ENCODE measurements at regions not wholly inside any gene's neighbourhood (a gene's known extent, or its start where the extent isn't known, plus 50 kb on each side); places are given as distances from the start of the nearest gene placed in this dataset.
A peak's percentile ranks its signal among the peaks of the same experiment; 100 is the strongest.

DNA sequence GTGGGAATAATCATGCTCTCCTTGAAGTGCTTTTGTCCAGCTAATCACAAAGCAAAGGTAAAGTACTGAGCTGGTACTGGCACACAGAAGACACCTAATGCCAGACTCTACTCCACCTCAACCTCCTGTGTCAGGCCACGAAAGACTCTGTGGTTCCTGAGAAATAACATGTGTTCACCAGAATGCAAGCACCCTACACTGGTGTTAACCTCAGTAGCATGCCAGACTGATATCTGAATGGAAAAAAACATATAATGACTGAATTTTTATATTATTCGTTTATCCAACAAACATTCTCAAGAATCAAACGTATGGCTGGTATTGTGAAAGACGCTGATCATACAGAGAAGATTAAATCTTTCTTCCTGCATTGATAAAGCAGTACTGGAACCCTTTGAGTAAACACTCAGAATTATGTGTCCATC is 97.1 kb upstream of the IFNE start:
- no peak overlapping the region for H3K4me3 ChIP-seq (ENCODE audit: low read length)
- WGBS (ENCODE audit: insufficient coverage, low lambda C conversion rate) = 68% methylated on average over 3 of the region's 4 CpGs
- no peaks in the 10 kb centered on the region for H3K36me3 ChIP-seq (ENCODE audit: control insufficient read depth, insufficient read depth, low read length)
- no peaks in the 10 kb centered on the region for H3K27me3 ChIP-seq (ENCODE audit: control insufficient read depth, insufficient read depth, low read length)
- H3K27ac ChIP-seq (ENCODE audit: low read length) = no peak overlapping the region
- no peak for DNase-seq
- no peaks in the 10 kb centered on the region for H3K9me3 ChIP-seq (ENCODE audit: control insufficient read depth, low read depth, low read length)
- no peaks in the 10 kb centered on the region for H3K4me1 ChIP-seq (ENCODE audit: control insufficient read depth, insufficient read depth, low read length)

GRCh38 chr9:21579743-21580142 is 97.6 kb upstream of the IFNE start:
- Histone ChIP-seq H3K9me3 (ENCODE audit: control insufficient read depth, low read depth, low read length) (no peaks in the 10 kb centered on the region), H3K27me3 (ENCODE audit: control insufficient read depth, insufficient read depth, low read length) (no peaks in the 10 kb centered on the region), H3K4me1 (ENCODE audit: control insufficient read depth, insufficient read depth, low read length) (no peaks in the 10 kb centered on the region), H3K4me3 (ENCODE audit: low read length) (no peak overlapping the region), H3K36me3 (ENCODE audit: control insufficient read depth, insufficient read depth, low read length) (no peaks in the 10 kb centered on the region), H3K27ac (ENCODE audit: low read length) (no peak overlapping the region)
- DNase-seq = no peak
- WGBS (ENCODE audit: insufficient coverage, low lambda C conversion rate) = 100% methylated on average over 1 of the region's 1 CpG

GRCh38 chr9:21580636-21581378 is 98.7 kb upstream of the IFNE start:
- Histone ChIP-seq H3K4me1 (ENCODE audit: control insufficient read depth, insufficient read depth, low read length) (no peaks in the 10 kb centered on the region), H3K36me3 (ENCODE audit: control insufficient read depth, insufficient read depth, low read length) (no peaks in the 10 kb centered on the region), H3K4me3 (ENCODE audit: low read length) (no peak overlapping the region), H3K9me3 (ENCODE audit: control insufficient read depth, low read depth, low read length) (no peaks in the 10 kb centered on the region), H3K27ac (ENCODE audit: low read length) (no peak overlapping the region), H3K27me3 (ENCODE audit: control insufficient read depth, insufficient read depth, low read length) (no peaks in the 10 kb centered on the region)
- no CpG with 5 or more reads among the region's 12 CpGs for WGBS (ENCODE audit: insufficient coverage, low lambda C conversion rate)
- DNase-seq = no peak

- Histone ChIP-seq H3K4me1 (ENCODE audit: control insufficient read depth, insufficient read depth, low read length) (no peaks in the 10 kb centered on the region), H3K9me3 (ENCODE audit: control insufficient read depth, low read depth, low read length) (no peaks in the 10 kb centered on the region), H3K4me3 (ENCODE audit: low read length) (no peak overlapping the region), H3K27ac (ENCODE audit: low read length) (no peak overlapping the region), H3K27me3 (ENCODE audit: control insufficient read depth, insufficient read depth, low read length) (no peaks in the 10 kb centered on the region), H3K36me3 (ENCODE audit: control insufficient read depth, insufficient read depth, low read length) (no peaks in the 10 kb centered on the region)
- no CpG with 5 or more reads among the region's 3 CpGs for WGBS (ENCODE audit: insufficient coverage, low lambda C conversion rate)
- no peak for DNase-seq
These were observed 101.7 kb upstream of the IFNE start for GRCh38 chr9:21583628-21584377.

- WGBS (ENCODE audit: insufficient coverage, low lambda C conversion rate) = no CpG with 5 or more reads among the region's 2 CpGs
- no peaks in the 10 kb centered on the region for H3K36me3 ChIP-seq (ENCODE audit: control insufficient read depth, insufficient read depth, low read length)
- no peak overlapping the region for H3K27ac ChIP-seq (ENCODE audit: low read length)
- no peaks in the 10 kb centered on the region for H3K4me1 ChIP-seq (ENCODE audit: control insufficient read depth, insufficient read depth, low read length)
- H3K4me3 ChIP-seq (ENCODE audit: low read length) = no peak overlapping the region
- H3K27me3 ChIP-seq (ENCODE audit: control insufficient read depth, insufficient read depth, low read length) = no peaks in the 10 kb centered on the region
- DNase-seq = no peak
- no peaks in the 10 kb centered on the region for H3K9me3 ChIP-seq (ENCODE audit: control insufficient read depth, low read depth, low read length)
These were observed 102.8 kb upstream of the IFNE start for GRCh38 chr9:21584890-21585289.

DNA sequence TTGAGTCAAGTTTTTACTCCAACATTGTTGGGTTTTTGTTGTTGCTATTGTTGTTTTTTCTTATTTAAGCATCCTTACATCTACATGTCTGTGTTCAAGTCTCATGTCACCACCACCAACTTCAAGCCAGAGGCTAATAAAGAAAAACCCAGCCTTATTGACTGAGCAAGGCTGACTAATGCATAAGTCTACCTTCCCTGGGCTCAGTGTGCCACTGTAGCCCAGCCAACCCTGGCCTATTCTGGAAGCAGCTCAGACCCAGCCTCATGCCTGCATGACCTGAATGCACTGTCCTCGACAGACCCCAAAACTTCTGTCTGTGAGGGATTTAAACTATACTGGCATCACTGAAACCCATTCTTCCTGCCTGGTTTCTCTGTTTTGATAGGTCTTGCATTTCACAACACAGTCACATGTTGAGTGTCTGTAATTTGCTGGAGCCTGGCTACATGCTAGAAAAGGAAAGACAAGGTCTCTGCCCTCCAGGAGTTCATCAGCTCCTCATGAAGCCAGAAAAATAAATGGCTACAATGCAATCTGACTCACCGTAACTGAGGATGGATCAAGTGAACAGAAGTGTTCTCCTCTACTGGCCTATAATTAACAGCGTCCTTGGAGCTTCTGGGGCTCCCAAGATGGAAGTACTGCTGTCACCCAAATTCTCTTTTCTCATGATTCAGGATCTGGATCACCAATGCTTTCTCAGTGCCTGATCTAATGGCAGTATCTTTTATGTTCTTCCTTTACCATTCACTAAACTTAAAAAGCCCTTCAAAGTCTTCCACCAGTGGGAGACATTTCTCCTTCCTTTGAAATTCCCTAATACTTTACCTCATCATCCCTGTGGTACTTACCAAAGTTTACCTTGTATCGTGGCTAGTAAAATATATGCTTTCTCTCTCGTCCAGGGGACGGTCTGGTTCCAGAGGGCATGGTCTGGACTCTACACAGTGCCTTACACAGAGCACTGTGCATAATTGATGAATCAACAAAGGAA is 103.9 kb upstream of the IFNE start:
- Histone ChIP-seq H3K4me3 (ENCODE audit: low read length) (no peak overlapping the region), H3K36me3 (ENCODE audit: control insufficient read depth, insufficient read depth, low read length) (no peaks in the 10 kb centered on the region), H3K9me3 (ENCODE audit: control insufficient read depth, low read depth, low read length) (no peaks in the 10 kb centered on the region), H3K4me1 (ENCODE audit: control insufficient read depth, insufficient read depth, low read length) (no peaks in the 10 kb centered on the region), H3K27me3 (ENCODE audit: control insufficient read depth, insufficient read depth, low read length) (no peaks in the 10 kb centered on the region), H3K27ac (ENCODE audit: low read length) (no peak overlapping the region)
- 80% methylated on average over 1 of the region's 6 CpGs for WGBS (ENCODE audit: insufficient coverage, low lambda C conversion rate)
- DNase-seq = peak in 1 of 2 donors; percentile 20

- no peak for DNase-seq
- no peaks in the 10 kb centered on the region for H3K36me3 ChIP-seq (ENCODE audit: control insufficient read depth, insufficient read depth, low read length)
- no peak overlapping the region for H3K27ac ChIP-seq (ENCODE audit: low read length)
- H3K4me3 ChIP-seq (ENCODE audit: low read length) = no peak overlapping the region
- no peaks in the 10 kb centered on the region for H3K27me3 ChIP-seq (ENCODE audit: control insufficient read depth, insufficient read depth, low read length)
- no peaks in the 10 kb centered on the region for H3K4me1 ChIP-seq (ENCODE audit: control insufficient read depth, insufficient read depth, low read length)
- WGBS (ENCODE audit: insufficient coverage, low lambda C conversion rate) = 100% methylated on average over 1 of the region's 8 CpGs
- no peaks in the 10 kb centered on the region for H3K9me3 ChIP-seq (ENCODE audit: control insufficient read depth, low read depth, low read length)
These were observed 107.4 kb upstream of the IFNE start for GRCh38 chr9:21589344-21590056.

DNA sequence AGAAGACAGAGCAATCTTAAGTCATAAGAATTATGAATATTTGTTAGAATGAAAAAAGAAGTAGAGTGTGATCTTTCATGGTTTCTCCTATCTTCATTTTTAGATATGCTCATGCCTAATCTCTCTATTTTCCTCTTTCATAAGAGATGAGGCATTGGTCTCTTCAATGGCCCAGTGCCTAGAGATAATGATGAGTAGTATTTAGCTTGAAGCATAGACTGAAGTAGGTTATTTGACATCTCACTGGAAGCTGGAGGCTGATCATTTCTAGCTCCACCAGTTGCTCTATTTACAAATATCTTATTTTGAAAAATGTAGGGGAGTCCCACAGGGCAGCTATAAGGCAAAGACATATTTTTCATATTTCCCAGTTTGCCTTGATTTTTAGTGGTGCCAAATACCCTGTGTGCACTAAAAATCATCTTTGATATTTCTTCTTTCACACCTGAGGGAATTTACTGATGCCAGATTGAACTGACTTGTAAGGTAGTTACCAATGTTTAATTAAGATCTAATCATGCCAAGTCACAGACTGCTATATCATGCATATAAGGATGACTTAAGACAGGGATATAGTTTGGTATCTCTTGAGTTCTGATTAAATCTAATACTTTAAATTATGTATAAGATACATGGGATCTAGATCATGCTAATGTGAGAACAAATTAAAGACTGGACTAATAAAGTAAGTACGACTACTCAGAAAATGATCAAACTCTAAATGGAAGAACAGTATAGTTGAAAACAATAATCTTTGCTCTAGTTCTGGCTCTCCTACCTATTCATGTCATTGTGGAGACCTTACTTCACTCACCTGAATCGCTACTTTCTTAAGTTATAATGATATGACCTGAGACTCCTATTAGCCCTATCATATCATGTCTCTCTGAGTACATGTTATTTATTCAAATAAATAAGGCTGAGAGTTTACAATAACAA is 108.2 kb upstream of the IFNE start:
- WGBS (ENCODE audit: insufficient coverage, low lambda C conversion rate) = 92% methylated on average over 2 of the region's 2 CpGs
- Histone ChIP-seq H3K4me3 (ENCODE audit: low read length) (no peak overlapping the region), H3K27me3 (ENCODE audit: control insufficient read depth, insufficient read depth, low read length) (no peaks in the 10 kb centered on the region), H3K4me1 (ENCODE audit: control insufficient read depth, insufficient read depth, low read length) (no peaks in the 10 kb centered on the region), H3K27ac (ENCODE audit: low read length) (no peak overlapping the region), H3K9me3 (ENCODE audit: control insufficient read depth, low read depth, low read length) (no peaks in the 10 kb centered on the region), H3K36me3 (ENCODE audit: control insufficient read depth, insufficient read depth, low read length) (no peaks in the 10 kb centered on the region)
- DNase-seq = no peak
